Gastroesophageal sphincter (tissue), 4 donors: ENCODE measurements at regions not wholly inside any gene's neighbourhood (a gene's known extent, or its start where the extent isn't known, plus 50 kb on each side); places are given as distances from the start of the nearest gene placed in this dataset.

ENCODE experiments used
- ATAC-seq: fragments of 150-250 bp; one replicate; pipeline ENCODE4 v1.9.1; 2016; ENCODE audit warnings: mild to moderate bottlenecking, moderate library complexity
- H3K27ac ChIP-seq, 4 donors: fragments of 200-600 bp; sonication (generic) in 3 of 4; 1 replicate in 3 of 4; 2 replicates in 1 of 4; pipeline ENCODE4 v1.5.1; 2016 to 2019
- H3K27me3 ChIP-seq: fragments of 200-600 bp; sonication (generic); one replicate; pipeline ENCODE4 v1.5.1; 2019
- H3K36me3 ChIP-seq, 2 donors: fragments of 200-600 bp; sonication (generic); one replicate each; pipeline ENCODE4 v1.5.1; 2019; ENCODE audit warnings: control low read depth in 1 of 2
- H3K4me1 ChIP-seq, 3 donors: fragments of 200-600 bp; sonication (generic); 1 replicate in 2 of 3; 2 replicates in 1 of 3; pipeline ENCODE4 v1.5.1; 2016 to 2019; ENCODE audit warnings: control low read depth in 2 of 3
- H3K4me3 ChIP-seq, 2 donors: fragments of 200-600 bp; sonication (generic); one replicate each; pipeline ENCODE4 v1.5.1; 2019; ENCODE audit warnings: mild to moderate bottlenecking in 1 of 2, moderate library complexity in 1 of 2
- H3K9me3 ChIP-seq, 3 donors: fragments of 200-600 bp; sonication (generic); one replicate each; pipeline ENCODE4 v1.5.1; 2017 to 2019; ENCODE audit warnings: control low read depth in 2 of 3
- CTCF ChIP-seq, 4 experiments: fragments of 200-600 bp in 2 of 4; fragments of 450-650 bp in 2 of 4; sonication (generic) in 1 of 4; IDR thresholded peaks; one replicate each; pipeline ENCODE4 v1.5.1; 2017 to 2019; ENCODE audit warnings: antibody characterized with exemption in 4 of 4, mild to moderate bottlenecking in 2 of 4, moderate library complexity in 2 of 4
- EP300 ChIP-seq: sonication (generic); formaldehyde crosslinking; IDR thresholded peaks from one replicate; pipeline ENCODE4 v1.6.1; 2017; ENCODE audit warnings: antibody characterized with exemption, mild to moderate bottlenecking
- POLR2A ChIP-seq, 2 donors: fragments of 450-650 bp; IDR thresholded peaks; one replicate each; pipeline ENCODE4 v1.6.1; 2017; ENCODE audit warnings: antibody characterized with exemption in 2 of 2, mild to moderate bottlenecking in 2 of 2, moderate library complexity in 1 of 2
- POLR2AphosphoS5 ChIP-seq: sonication (generic); formaldehyde crosslinking; IDR thresholded peaks from one replicate; pipeline ENCODE4 v1.6.1; 2017; ENCODE audit warnings: antibody characterized with exemption
- WGBS, 2 donors: methylation state at CpG; one replicate each; pipeline ENCODE4 v1.1.5; 2018; ENCODE audit warnings: low coverage in 1 of 2; 5-methylcytosine and 5-hydroxymethylcytosine counted together
- small RNA-seq, 4 donors: library from RNA; depleted of rRNA; stranded (forward); fragments of <200 nt; gene quantifications; one replicate each; pipeline ENCODE3, GENCODE V24; 2016

- ATAC-seq = no peak
- H3K4me1 ChIP-seq = no peaks in the 10 kb centered on the region
- H3K4me3 ChIP-seq = no peak overlapping the region
- H3K9me3 ChIP-seq = no peaks in the 10 kb centered on the region
- 69% methylated on average over 2 of the region's 2 CpGs; no CpG with 5 or more reads in 1 of the 2 donors for WGBS, 2 donors
- H3K27me3 ChIP-seq = no peaks in the 10 kb centered on the region
- H3K27ac ChIP-seq = no peak overlapping the region
- H3K36me3 ChIP-seq = no peaks in the 10 kb centered on the region
- TF ChIP-seq POLR2AphosphoS5 = no peak
- no peak for TF ChIP-seq POLR2A (IDR thresholded peaks at IDR 0.05)
- TF ChIP-seq CTCF (IDR thresholded peaks at IDR 0.05) = no peak
- no peak for TF ChIP-seq EP300
These were observed 53.6 kb upstream of the FUNDC1 start for GRCh38 chrX:44596277-44596676.

Small RNA genes in the stretch of these regions (small RNA-seq; reads per million reads assigned to genes)
- gene RN7SL291P = 0 reads per million in 4 donors
